ENCODE measurements at regions not wholly inside any gene's neighbourhood (a gene's known extent, or its start where the extent isn't known, plus 50 kb on each side); places are given as distances from the start of the nearest gene placed in this dataset.

GRCh38 chr12:91702843-91703425, 442.7 kb downstream of the BTG1 start:
- TF ChIP-seq CTCF (IDR thresholded peaks at IDR 0.05) (no peak), POLR2A (IDR thresholded peaks at IDR 0.05) (no peak)

All from right lobe of liver (tissue), 4 donors.